Gastroesophageal sphincter (tissue), 4 donors: ENCODE measurements at regions not wholly inside any gene's neighbourhood (a gene's known extent, or its start where the extent isn't known, plus 50 kb on each side); places are given as distances from the start of the nearest gene placed in this dataset.

Source experiments
- ATAC-seq: fragments of 150-250 bp; one replicate; pipeline ENCODE4 v1.9.1; 2016; ENCODE audit warnings: mild to moderate bottlenecking, moderate library complexity
- H3K27ac ChIP-seq, 4 donors: fragments of 200-600 bp; sonication (generic) in 3 of 4; 1 replicate in 3 of 4; 2 replicates in 1 of 4; pipeline ENCODE4 v1.5.1; 2016 to 2019
- H3K27me3 ChIP-seq: fragments of 200-600 bp; sonication (generic); one replicate; pipeline ENCODE4 v1.5.1; 2019
- H3K36me3 ChIP-seq, 2 donors: fragments of 200-600 bp; sonication (generic); one replicate each; pipeline ENCODE4 v1.5.1; 2019; ENCODE audit warnings: control low read depth in 1 of 2
- H3K4me1 ChIP-seq, 3 donors: fragments of 200-600 bp; sonication (generic); 1 replicate in 2 of 3; 2 replicates in 1 of 3; pipeline ENCODE4 v1.5.1; 2016 to 2019; ENCODE audit warnings: control low read depth in 2 of 3
- H3K4me3 ChIP-seq, 2 donors: fragments of 200-600 bp; sonication (generic); one replicate each; pipeline ENCODE4 v1.5.1; 2019; ENCODE audit warnings: mild to moderate bottlenecking in 1 of 2, moderate library complexity in 1 of 2
- H3K9me3 ChIP-seq, 3 donors: fragments of 200-600 bp; sonication (generic); one replicate each; pipeline ENCODE4 v1.5.1; 2017 to 2019; ENCODE audit warnings: control low read depth in 2 of 3
- CTCF ChIP-seq, 4 experiments: fragments of 200-600 bp in 2 of 4; fragments of 450-650 bp in 2 of 4; sonication (generic) in 1 of 4; IDR thresholded peaks; one replicate each; pipeline ENCODE4 v1.5.1; 2017 to 2019; ENCODE audit warnings: antibody characterized with exemption in 4 of 4, mild to moderate bottlenecking in 2 of 4, moderate library complexity in 2 of 4
- EP300 ChIP-seq: sonication (generic); formaldehyde crosslinking; IDR thresholded peaks from one replicate; pipeline ENCODE4 v1.6.1; 2017; ENCODE audit warnings: antibody characterized with exemption, mild to moderate bottlenecking
- POLR2A ChIP-seq, 2 donors: fragments of 450-650 bp; IDR thresholded peaks; one replicate each; pipeline ENCODE4 v1.6.1; 2017; ENCODE audit warnings: antibody characterized with exemption in 2 of 2, mild to moderate bottlenecking in 2 of 2, moderate library complexity in 1 of 2
- POLR2AphosphoS5 ChIP-seq: sonication (generic); formaldehyde crosslinking; IDR thresholded peaks from one replicate; pipeline ENCODE4 v1.6.1; 2017; ENCODE audit warnings: antibody characterized with exemption
- WGBS, 2 donors: methylation state at CpG; one replicate each; pipeline ENCODE4 v1.1.5; 2018; ENCODE audit warnings: low coverage in 1 of 2; 5-methylcytosine and 5-hydroxymethylcytosine counted together

DNA sequence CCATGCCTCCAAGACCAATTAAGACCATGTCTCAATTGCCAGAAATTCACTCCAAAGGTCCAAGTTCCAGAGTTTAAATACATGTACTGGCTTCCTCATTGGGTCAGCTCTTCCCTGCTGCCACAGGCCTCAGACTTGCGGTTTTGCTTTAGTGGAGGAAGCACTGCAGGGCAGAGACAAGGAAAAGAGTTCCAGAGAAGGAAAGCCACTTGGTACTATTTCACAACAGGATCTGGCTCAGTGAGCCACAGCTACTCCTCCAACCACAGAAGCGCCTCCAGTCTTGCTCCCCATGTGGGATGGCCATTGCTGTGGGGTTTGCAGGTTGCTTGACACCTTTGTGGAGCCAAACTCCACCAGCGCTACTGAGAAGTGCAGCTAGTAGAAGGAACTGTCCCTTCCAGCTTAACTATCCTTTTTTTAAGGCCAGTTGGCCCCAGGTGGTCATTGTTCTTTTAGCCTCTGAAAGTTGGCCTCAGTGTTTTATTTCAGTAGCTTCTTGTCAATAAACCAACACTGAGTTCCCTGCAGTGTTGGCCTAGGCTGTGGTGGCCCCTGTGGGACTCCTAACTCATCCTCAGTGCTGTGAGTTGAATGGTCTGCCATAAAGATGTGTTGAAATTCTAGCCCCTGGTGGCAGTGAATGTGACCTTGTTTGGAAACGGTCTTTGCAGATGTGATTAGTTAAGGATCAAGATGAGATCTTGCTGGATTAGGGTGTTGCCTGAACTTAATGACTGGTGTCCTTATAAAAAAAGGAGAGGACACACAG is 93.7 kb upstream of the DAP start:
- no peak for ATAC-seq
- Histone ChIP-seq H3K4me1 (peaks cover 0 to 14% (median 0%) of the 10 kb centered on the region in 3 donors), H3K36me3 (no peaks in the 10 kb centered on the region), H3K4me3 (no peak overlapping the region), H3K9me3 (no peaks in the 10 kb centered on the region), H3K27ac (no peak overlapping the region), H3K27me3 (peaks cover 13% of the 10 kb centered on the region)
- TF ChIP-seq POLR2A (IDR thresholded peaks at IDR 0.05) (no peak), EP300 (no peak), CTCF (IDR thresholded peaks at IDR 0.05) (no peak), POLR2AphosphoS5 (no peak)
- 77% methylated on average over 4 of the region's 4 CpGs; no CpG with 5 or more reads in 1 of the 2 donors for WGBS, 2 donors

GRCh38 chr5:10853154-10853553 is 92.1 kb upstream of the DAP start:
- no peak overlapping the region for H3K27ac ChIP-seq
- WGBS, 2 donors: 80% methylated on average over 1 of the region's 3 CpGs
- TF ChIP-seq CTCF (IDR thresholded peaks at IDR 0.05) (no peak), POLR2A (IDR thresholded peaks at IDR 0.05) (no peak), EP300 (no peak), POLR2AphosphoS5 (no peak)
- H3K36me3 ChIP-seq: no peaks in the 10 kb centered on the region
- H3K27me3 ChIP-seq: peaks cover 12% of the 10 kb centered on the region
- H3K4me3 ChIP-seq: no peak overlapping the region
- no peaks in the 10 kb centered on the region for H3K9me3 ChIP-seq
- ATAC-seq: no peak
- peaks cover 0 to 14% (median 0%) of the 10 kb centered on the region in 3 donors for H3K4me1 ChIP-seq

DNA sequence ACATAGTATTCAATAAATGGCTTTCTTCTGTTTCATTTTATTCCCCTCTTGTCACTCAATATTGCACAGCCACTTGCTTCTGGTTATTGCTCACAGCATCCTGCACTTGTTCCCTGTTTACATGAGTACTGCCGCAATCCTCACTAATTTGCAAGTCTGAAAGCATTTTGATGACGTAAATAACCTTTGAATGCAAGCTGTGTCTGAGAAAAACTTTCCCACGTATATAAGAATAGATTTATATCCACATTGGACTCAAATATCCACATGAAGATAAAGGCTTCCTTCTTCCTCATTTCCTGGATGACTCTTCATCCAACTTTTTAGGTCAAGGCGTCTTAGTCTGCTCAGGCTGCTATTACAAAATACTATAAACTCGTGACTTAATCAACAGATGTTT is 88.2 kb upstream of the DAP start:
- Histone ChIP-seq H3K9me3 (peaks cover 0 to under 1% (median 0%) of the 10 kb centered on the region in 3 donors), H3K4me3 (no peak overlapping the region), H3K36me3 (no peaks in the 10 kb centered on the region), H3K4me1 (no peaks in the 10 kb centered on the region), H3K27me3 (no peaks in the 10 kb centered on the region), H3K27ac (no peak overlapping the region)
- no peak for TF ChIP-seq POLR2AphosphoS5
- TF ChIP-seq EP300: no peak
- no peak for TF ChIP-seq POLR2A (IDR thresholded peaks at IDR 0.05)
- no peak for TF ChIP-seq CTCF (IDR thresholded peaks at IDR 0.05)
- no peak for ATAC-seq
- WGBS, 2 donors: 63 to 66% methylated on average over 4 to 5 of the region's 5 CpGs

DNA sequence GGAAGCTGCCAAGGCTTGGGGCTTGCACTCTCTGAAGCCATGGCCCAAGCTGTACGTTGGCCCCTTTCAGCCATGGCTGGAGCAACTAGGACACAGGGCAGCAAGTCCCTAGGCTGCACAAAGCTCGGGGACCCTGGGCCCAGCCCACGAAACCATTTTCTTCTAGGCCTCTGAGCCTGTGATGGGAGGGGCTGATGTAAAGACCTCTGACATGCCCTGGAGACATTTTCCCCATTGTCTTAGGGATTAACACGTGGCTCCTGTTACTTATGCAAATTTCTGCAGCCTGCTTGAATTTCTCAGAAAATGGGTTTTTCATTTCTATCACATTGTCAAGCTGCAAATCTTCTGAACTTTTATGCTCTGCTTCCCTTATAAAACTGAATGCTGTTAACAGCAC is 83.0 kb upstream of the DAP start:
- ATAC-seq: no peak
- WGBS, 2 donors: 38 to 69% methylated on average over 1 to 2 of the region's 4 CpGs
- Histone ChIP-seq H3K36me3 (no peaks in the 10 kb centered on the region), H3K27ac (no peak overlapping the region), H3K4me1 (no peaks in the 10 kb centered on the region), H3K4me3 (no peak overlapping the region), H3K27me3 (no peaks in the 10 kb centered on the region), H3K9me3 (peaks cover 0 to 14% (median 0%) of the 10 kb centered on the region in 3 donors)
- TF ChIP-seq EP300 (no peak), POLR2A (IDR thresholded peaks at IDR 0.05) (no peak), CTCF (IDR thresholded peaks at IDR 0.05) (no peak), POLR2AphosphoS5 (no peak)

DNA sequence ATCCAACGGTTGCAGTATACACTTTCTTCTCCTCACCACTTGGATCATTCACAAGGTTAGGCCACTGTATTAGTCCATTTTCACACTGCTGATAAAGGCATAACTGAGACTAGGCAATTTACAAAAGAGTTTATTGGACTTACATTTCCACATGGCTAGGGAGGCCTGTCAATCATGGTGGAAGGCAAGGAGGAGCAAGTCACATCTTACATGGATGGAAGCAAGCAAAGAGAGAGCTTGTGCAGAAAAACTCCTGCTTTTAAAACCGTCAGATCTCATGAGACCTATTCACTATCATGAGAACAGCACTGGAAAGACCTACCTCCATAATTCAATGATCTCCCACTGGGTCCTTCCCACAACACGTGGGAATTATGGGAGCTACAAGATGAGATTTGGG is 81.8 kb upstream of the DAP start:
- peaks cover 0 to 14% (median 0%) of the 10 kb centered on the region in 3 donors for H3K9me3 ChIP-seq
- H3K4me1 ChIP-seq: no peaks in the 10 kb centered on the region
- no peak overlapping the region for H3K4me3 ChIP-seq
- TF ChIP-seq POLR2A (IDR thresholded peaks at IDR 0.05) (no peak), POLR2AphosphoS5 (no peak), CTCF (IDR thresholded peaks at IDR 0.05) (no peak), EP300 (no peak)
- H3K27me3 ChIP-seq: no peaks in the 10 kb centered on the region
- no peaks in the 10 kb centered on the region for H3K36me3 ChIP-seq
- no peak overlapping the region for H3K27ac ChIP-seq
- ATAC-seq: no peak
- WGBS, 2 donors: 82 to 84% methylated on average over 3 of the region's 3 CpGs
